Activated T-helper 2 cell treated with anti-CD3 and anti-CD28 coated beads, Interferon-gamma antibody, Interleukin-2, Interleukin-4, amounts not matched to agents 10 μg/mL and 5 μg/mL and 100 μg/mL, durations not matched to agents 14 hours and 24 hours and 36 hours (primary cell): ENCODE measurements at regions not wholly inside any gene's neighbourhood (a gene's known extent, or its start where the extent isn't known, plus 50 kb on each side); places are given as distances from the start of the nearest gene placed in this dataset.
"Not testable (repeated sequence)": the region's sequence is repeated elsewhere in the genome, so short reads cannot be mapped to it uniquely, and the experiment has no call there.

Experiments
- DNase-seq: peaks from one replicate; pipeline ENCODE4 v3.0.0; 2021; ENCODE audit warnings: low spot score
- H3K27ac Mint-ChIP-seq: one replicate; pipeline ENCODE4 v1.8.0; 2021; ENCODE audit warnings: mixed read lengths
- H3K27me3 Mint-ChIP-seq: one replicate; pipeline ENCODE4 v1.8.0; 2021; ENCODE audit warnings: low read depth, mixed read lengths
- H3K36me3 Mint-ChIP-seq: one replicate; pipeline ENCODE4 v1.8.0; 2021; ENCODE audit warnings: low read depth, mixed read lengths
- H3K4me1 Mint-ChIP-seq: one replicate; pipeline ENCODE4 v1.8.0; 2021; ENCODE audit warnings: low read depth, mixed read lengths
- H3K4me3 Mint-ChIP-seq: one replicate; pipeline ENCODE4 v1.8.0; 2021; ENCODE audit warnings: low read depth, mild to moderate bottlenecking, moderate library complexity, mixed read lengths
- H3K9me3 Mint-ChIP-seq: one replicate; pipeline ENCODE4 v1.8.0; 2021; ENCODE audit warnings: mixed read lengths
- intact Hi-C: fragments of 100-400 bp; cut with micrococcal nuclease; formaldehyde crosslinking; loops from one replicate; pipeline ENCODE4 v1.15.1; 2023

DNA sequence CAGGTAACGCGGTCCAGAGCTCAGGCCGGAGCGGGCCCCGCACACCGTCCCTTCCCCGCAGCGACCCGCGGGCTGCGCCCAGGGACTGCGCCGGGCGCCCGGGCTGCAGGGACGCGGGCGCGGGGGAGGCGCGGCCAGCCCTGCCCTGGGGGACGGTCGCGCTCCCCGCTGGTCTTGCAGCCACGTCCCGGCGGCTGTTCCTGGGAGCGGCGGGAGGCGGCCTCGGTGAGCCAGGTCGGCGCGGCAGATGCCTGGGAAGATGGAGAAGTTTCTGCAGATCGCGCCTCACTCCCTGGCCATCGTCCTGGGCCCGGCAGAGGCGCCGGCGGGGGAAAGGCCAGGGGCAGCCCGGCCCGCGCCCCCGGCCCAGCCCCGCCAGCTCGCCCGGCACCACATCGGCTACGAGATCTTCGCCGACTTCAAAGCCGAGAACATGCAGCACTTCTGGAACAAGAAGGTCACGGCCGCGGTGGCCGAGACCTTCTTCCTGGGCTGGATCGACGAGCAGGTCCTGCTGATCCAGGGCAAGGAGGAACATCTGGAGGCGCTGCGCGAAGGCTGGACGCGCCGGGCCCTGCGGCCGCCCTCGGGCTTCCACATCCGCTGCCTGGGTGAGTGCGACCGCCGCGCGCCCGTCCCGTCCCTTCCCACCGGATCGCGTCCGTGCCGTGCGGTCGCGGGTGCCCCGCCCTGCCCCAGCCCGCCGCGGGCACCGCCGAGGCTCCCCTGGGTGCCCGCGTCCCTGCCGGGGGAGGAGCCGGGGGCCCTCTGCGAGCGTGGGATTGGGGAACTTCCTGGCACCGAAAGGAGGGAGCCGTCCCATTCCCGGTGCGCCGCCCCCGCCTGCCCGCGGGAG is 107.4 kb upstream of the STOX2 start:
- Mint-ChIP-seq H3K9me3 (peaks cover 11% of the 10 kb centered on the region), H3K27ac (no peak overlapping the region), H3K4me1 (peaks cover 10% of the 10 kb centered on the region), H3K4me3 (peak overlapping the region; percentile 17), H3K36me3 (no peaks in the 10 kb centered on the region), H3K27me3 (peaks cover 66% of the 10 kb centered on the region)
- intact Hi-C loops, result no loop called here
- no peak for DNase-seq

DNA sequence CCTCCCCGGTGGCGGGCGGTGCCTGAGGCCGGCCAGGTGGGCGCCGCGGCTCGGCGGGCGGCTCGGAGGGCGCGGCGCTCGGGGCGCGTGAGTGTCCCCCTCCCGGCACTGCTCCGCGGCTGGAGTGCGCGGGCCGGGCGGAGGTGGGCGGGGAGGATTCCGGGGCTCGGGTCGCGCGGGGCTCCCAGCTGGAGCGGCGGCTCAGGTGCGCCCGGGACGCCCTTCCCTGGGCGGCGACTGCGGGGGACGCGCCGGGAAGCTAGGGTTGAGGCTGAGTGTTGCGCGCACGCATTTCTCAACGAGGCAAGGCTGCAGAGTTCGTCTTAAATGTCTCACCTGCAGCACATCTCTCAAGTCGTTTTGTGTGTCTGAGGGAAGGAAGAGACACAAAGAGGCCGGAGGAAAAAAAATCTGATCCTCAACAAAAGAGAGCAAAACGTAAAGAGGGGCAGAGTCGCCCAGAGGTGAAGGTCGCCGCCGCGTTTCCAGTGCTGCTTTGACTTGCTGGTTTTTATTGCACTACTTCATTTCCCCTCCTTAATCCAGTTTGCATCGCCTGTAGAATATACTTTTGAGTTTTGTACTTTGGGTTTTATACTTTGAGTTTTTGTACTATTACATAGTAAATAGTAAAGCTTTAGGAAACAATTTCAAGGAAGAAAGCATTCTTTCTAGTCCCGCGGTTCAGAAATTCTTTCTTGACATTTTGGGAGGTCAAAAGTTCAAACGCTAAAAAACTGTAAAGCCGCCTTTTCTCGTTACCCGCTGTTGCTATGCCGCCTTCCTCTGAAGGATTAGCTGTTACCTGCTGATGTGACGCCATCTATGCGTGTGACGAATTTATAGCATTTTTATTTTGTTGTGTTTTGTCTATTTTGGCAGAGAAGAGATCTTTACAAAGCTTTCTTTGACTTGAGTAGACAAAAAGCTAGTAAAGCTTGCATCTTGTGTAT is 106.5 kb upstream of the STOX2 start:
- H3K36me3 Mint-ChIP-seq, result no peaks in the 10 kb centered on the region
- intact Hi-C loops, result no loop called here
- peaks cover 10% of the 10 kb centered on the region for H3K4me1 Mint-ChIP-seq
- peaks cover 63% of the 10 kb centered on the region for H3K27me3 Mint-ChIP-seq
- no peak for DNase-seq
- H3K27ac Mint-ChIP-seq, result no peak overlapping the region
- peak overlapping the region; percentile 51 for H3K4me3 Mint-ChIP-seq
- H3K9me3 Mint-ChIP-seq, result peaks cover 5% of the 10 kb centered on the region

DNA sequence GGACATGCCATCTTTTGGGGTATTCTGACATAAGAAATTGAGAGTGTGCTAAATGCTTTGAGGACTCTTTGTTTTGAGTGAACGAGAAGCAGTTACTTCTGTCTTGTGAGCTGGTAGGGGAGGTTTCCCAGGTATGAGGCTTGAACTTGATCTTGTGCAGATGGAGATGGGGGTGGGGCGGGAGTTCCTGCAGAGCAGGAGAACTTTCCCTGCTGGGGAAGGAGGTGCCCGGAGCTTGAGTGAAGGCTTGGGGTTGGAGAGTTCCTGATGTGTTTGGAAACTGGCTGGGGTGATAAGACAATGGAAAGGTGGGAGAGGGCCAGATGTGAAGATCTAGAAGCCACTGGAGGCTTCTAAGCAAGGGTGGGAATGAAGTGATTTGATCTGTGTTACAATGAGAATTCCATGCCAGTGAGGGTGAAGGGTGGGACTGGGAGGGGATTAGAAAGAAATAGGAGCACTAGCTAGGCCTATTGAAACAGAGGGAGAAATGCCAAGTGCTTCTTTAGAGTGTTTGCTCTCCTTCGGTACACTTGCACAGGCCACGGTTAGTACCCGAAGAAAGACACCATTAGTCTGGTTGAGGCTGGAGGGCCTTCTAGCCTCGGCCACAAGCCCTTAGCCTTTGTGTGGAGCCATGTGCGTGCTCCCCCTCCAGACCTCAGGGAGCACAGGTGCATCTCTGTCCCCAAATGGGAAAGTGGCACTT is 103.5 kb upstream of the STOX2 start:
- peaks cover 46% of the 10 kb centered on the region for H3K27me3 Mint-ChIP-seq
- intact Hi-C loops, result no loop called here
- no peaks in the 10 kb centered on the region for H3K9me3 Mint-ChIP-seq
- no peak for DNase-seq
- H3K4me3 Mint-ChIP-seq, result no peak overlapping the region
- no peaks in the 10 kb centered on the region for H3K36me3 Mint-ChIP-seq
- peaks cover 9% of the 10 kb centered on the region for H3K4me1 Mint-ChIP-seq
- H3K27ac Mint-ChIP-seq, result no peak overlapping the region

DNA sequence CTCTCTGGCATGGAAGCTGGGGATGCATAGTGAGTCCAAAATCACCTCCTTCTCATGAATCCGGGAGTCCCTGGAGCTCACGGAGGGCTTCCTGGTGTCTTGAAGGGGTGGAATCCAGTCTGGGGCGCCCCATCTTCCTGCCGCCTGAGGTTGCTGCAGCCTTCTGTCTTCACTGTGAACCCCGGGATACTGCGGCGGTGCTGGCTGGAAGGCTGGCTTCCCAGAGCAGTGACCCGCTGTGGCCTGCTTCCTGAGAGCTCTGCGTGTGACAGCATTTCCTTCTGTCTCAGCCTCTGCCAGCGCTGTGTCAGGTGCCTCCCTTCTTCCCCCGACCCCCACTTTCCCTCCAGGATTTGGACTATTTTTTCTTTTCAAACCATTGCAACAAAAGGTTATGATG is 98.8 kb upstream of the STOX2 start:
- no peak overlapping the region for H3K27ac Mint-ChIP-seq
- H3K36me3 Mint-ChIP-seq, result no peaks in the 10 kb centered on the region
- H3K4me3 Mint-ChIP-seq, result no peak overlapping the region
- DNase-seq, result no peak
- no peaks in the 10 kb centered on the region for H3K9me3 Mint-ChIP-seq
- intact Hi-C loops, result no loop called here
- H3K4me1 Mint-ChIP-seq, result no peaks in the 10 kb centered on the region
- peaks cover 17% of the 10 kb centered on the region for H3K27me3 Mint-ChIP-seq

GRCh38 chr4:183807420-183808096 is 97.5 kb upstream of the STOX2 start:
- no peak for DNase-seq
- Mint-ChIP-seq H3K36me3 (no peaks in the 10 kb centered on the region), H3K4me3 (no peak overlapping the region), H3K4me1 (no peaks in the 10 kb centered on the region), H3K27me3 (peaks cover 10% of the 10 kb centered on the region), H3K9me3 (no peaks in the 10 kb centered on the region), H3K27ac (no peak overlapping the region)
- intact Hi-C loops, result no loop called here

DNA sequence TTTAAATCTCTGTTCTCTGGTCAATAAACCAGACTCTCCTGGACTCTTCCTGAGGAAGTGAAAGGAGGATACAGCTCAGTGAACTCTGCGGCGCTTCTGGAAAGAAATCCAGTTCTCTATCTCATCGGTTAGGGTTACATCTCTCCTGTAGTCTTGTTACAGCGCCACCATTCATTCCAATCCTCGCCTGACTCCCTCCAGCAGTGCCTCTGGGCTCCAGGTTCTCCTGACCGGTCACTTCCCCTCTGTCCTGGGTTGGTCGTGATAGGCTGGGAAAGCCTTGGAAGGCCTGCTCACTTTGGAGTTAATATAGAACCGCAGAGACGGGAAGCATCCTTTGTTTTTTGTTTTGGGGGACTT is 97.0 kb upstream of the STOX2 start:
- Mint-ChIP-seq H3K9me3 (no peaks in the 10 kb centered on the region), H3K4me3 (no peak overlapping the region), H3K4me1 (no peaks in the 10 kb centered on the region), H3K27ac (no peak overlapping the region), H3K36me3 (no peaks in the 10 kb centered on the region), H3K27me3 (peaks cover 7% of the 10 kb centered on the region)
- no peak for DNase-seq
- intact Hi-C loops, result no loop called here

DNA sequence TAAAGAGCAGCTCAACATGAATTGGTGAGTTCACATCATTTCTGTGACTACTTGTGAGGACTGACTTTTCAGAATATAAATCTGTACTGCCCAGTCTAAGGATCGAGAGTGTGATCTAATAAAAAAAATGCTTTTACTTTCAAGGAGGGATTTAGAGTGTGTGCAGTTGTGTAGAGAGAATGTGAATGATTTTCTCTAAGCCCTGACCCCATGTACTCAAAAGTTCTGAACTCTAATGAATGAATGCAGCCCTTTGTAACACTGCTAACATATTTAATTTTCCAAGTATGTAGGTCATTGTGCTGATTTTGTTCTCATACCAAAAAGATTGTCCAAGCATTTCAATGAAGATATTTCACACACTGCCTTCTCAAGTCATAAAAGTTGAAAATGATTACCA is 92.5 kb upstream of the STOX2 start:
- Mint-ChIP-seq H3K27ac (no peak overlapping the region), H3K4me3 (no peak overlapping the region), H3K27me3 (peaks cover 3% of the 10 kb centered on the region), H3K9me3 (no peaks in the 10 kb centered on the region), H3K36me3 (no peaks in the 10 kb centered on the region), H3K4me1 (no peaks in the 10 kb centered on the region)
- DNase-seq, result no peak
- intact Hi-C loops, result no loop called here

DNA sequence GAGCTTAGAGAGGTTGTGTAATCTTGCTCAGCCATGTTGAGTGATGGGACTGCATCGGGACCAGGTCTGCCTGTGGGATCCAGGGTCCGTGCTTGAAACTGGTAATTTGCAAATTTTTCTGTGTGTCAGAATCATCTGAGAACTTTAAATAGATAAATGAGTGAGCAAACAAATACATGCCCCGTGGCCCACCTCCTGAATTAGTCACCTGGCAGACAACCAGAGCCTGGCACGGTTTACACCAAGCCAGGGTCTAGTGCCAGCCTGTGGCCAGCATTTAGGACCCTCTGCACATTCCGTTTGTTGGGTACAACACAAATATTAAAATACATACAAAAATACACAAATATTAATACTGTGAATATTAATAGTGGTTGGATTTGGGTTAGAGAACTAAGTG is 90.6 kb upstream of the STOX2 start:
- Mint-ChIP-seq H3K27me3 (peaks cover 4% of the 10 kb centered on the region), H3K4me1 (no peaks in the 10 kb centered on the region), H3K36me3 (no peaks in the 10 kb centered on the region), H3K4me3 (no peak overlapping the region), H3K27ac (no peak overlapping the region), H3K9me3 (no peaks in the 10 kb centered on the region)
- no peak for DNase-seq
- intact Hi-C loops, result no loop called here

DNA sequence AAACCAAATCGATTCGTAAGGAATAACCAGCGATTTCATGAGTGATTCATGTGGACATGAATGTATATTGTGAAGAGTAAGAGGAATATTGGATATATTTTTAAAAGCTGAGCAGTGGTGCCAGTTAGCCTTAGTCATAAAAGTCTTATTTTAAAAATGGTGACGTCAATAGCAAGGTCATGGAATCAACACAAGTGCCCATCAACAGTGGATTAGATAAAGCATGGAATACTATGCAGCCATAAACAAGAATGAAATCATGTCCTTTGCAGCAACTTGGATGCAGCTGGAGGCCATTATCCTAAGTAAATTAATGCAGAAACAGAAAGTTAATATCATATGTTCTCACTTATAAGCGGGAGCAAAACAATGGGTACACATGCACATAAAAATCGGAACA is 89.0 kb upstream of the STOX2 start:
- no peak for DNase-seq
- Mint-ChIP-seq H3K27me3 (peaks cover 2% of the 10 kb centered on the region), H3K36me3 (no peaks in the 10 kb centered on the region), H3K9me3 (no peaks in the 10 kb centered on the region), H3K27ac (no peak overlapping the region), H3K4me3 (no peak overlapping the region), H3K4me1 (no peaks in the 10 kb centered on the region)
- intact Hi-C loops, result no loop called here

GRCh38 chr4:183816882-183817509 is 88.1 kb upstream of the STOX2 start:
- intact Hi-C loops, result no loop called here
- Mint-ChIP-seq H3K9me3 (no peaks in the 10 kb centered on the region), H3K4me1 (no peaks in the 10 kb centered on the region), H3K36me3 (no peaks in the 10 kb centered on the region), H3K4me3 (no peak overlapping the region), H3K27me3 (peaks cover 2% of the 10 kb centered on the region), H3K27ac (no peak overlapping the region)
- DNase-seq, result no peak

- H3K36me3 Mint-ChIP-seq, DNase-seq, H3K9me3 Mint-ChIP-seq, intact Hi-C loops, H3K27me3 Mint-ChIP-seq, H3K4me3 Mint-ChIP-seq, H3K4me1 Mint-ChIP-seq, H3K27ac Mint-ChIP-seq: not testable (repeated sequence)
These were observed 86.5 kb upstream of the STOX2 start for GRCh38 chr4:183818591-183818990.
